Ammon's horn (tissue), 1 donor: ENCODE measurements at regions not wholly inside any gene's neighbourhood (a gene's known extent, or its start where the extent isn't known, plus 50 kb on each side); places are given as distances from the start of the nearest gene placed in this dataset.
A peak's percentile ranks its signal among the peaks of the same experiment; 100 is the strongest.
"Not testable (repeated sequence)": the region's sequence is repeated elsewhere in the genome, so short reads cannot be mapped to it uniquely, and the experiment has no call there.

ENCODE experiments used
- DNase-seq: peaks from one replicate; pipeline ENCODE4 v3.0.0-alpha.2; 2016; ENCODE audit warnings: low spot score

GRCh38 chr4:169342906-169343564 is 72.3 kb upstream of the SH3RF1 start:
- DNase-seq: no peak

DNA sequence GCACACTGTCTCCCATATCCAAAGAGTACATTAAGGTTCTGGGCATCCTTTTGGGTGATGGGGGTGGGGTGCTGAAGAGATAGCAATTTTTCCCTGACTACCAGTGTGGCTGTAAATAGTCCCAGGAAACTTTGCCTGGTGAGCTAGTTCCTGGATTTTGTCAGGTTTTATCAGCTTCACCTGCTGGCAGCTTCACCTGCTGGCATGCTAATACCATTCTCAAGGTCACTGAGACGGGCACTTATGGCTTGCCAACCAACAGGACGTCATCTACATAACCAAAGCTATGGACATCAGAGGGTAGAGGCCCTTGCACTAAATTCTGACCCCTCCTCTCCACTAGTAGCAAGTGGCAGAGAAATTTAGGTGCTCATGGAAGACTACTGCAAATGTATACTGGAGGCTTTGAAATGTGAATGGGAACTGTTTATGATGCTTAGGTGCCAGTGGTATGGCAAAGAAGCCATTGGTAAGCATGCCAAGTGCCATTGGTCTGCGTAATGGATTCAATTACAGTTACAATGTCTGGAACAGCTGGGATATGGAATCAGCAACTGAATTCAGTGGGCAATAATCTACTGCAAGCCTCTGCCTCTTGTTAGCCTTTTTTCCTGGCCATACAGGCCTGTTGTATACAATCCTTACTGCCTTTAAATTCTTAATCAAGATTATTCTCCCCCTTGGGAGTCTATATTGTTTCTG is 71.6 kb upstream of the SH3RF1 start:
- no peak for DNase-seq

DNA sequence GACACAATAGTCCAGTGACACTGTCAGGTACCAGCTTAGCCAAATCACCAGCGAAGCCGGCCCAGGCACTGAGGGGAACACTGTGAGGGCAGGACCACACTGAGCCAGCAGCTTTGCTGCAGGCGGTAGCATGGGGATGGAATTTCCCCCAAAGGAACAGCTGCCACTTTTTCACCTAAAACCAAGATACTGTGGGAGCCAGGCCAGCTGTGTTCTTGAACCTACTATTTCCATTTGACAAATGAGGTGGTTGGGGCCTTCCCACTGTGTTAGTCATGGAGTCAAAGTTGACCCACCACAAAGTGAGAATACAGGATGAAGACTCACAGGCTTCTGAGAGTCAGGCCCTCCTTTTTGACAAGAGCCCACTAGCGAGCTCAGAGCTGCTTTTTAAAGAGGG is 70.7 kb upstream of the SH3RF1 start:
- no peak for DNase-seq

- peak; percentile 86 for DNase-seq
These were observed 70.1 kb upstream of the SH3RF1 start for GRCh38 chr4:169340834-169341233.

DNA sequence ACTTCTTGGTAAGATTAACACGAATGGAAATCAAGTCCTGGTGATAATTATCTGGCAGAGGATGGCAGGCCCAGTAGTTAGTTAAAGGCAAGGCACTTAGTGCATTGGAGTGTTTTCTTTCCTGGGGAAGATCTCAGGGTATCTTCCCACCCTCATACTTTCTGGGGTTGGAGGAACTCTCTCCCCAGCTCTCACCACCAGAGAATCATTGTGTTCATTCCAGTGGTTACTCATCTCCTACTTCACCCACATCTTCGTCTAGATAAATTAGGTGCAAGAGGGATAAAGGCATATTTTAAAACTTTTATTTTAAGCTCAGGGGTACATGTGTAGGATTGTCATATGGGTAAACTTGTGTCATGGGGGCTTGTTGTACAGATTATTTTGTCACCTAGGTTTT is 67.5 kb upstream of the SH3RF1 start:
- DNase-seq: no peak

DNA sequence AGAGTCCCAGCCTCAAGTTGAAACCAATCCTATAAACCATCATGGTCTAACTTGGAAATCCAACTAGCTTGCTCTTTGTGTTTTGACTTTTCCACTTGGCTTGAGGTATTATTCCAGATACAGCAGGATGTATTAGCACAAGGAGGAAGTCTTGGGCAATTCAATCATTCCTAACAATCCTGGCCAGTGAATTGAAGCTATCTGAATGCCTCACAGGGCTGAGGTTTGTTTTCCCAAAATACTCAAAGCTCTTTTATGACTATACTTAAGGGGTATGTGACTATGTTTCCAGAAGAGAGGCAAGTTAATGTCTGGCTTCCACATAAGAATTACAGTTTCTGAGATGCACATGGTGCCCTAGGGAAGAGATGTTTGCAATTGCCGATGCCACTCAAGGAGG is 66.8 kb upstream of the SH3RF1 start:
- no peak for DNase-seq

DNA sequence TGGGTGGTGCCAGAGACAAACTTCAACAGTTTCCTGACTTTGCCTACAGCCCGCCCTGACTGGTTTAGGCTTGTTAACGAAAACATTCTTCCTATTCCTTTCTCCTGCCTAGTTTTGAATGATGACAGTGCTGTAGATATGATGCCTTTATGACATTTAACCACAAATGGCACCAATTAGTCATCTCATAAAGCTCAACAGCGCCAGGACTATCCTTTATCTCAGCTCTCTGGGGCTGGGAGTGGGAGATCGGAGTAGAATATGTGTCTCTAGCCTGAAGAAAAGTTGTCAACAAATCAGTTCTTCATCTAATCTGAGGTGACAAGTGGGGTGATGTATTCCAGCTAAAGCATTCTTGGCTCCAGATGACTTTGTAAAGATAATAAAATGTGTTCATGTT is 64.6 kb upstream of the SH3RF1 start:
- DNase-seq: no peak

DNA sequence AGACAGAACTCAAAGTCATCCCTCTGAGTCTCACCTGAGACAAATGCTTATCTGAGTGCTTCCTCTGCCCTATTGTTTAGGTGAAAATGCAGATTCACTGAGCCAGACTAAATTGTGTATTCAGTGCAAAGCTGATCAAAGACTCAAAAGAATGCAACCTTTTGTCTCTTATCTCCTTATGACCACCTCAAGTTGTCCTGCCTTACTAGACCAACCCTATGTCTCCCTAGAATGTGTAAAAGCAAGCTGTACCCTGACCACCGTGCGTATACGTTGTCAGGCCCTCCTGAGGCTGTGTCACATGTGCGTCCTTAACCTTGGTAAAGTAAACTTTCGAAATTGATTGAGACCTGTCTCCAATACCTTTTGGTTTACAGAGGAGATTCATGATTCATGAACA is 63.6 kb upstream of the SH3RF1 start:
- no peak for DNase-seq

DNA sequence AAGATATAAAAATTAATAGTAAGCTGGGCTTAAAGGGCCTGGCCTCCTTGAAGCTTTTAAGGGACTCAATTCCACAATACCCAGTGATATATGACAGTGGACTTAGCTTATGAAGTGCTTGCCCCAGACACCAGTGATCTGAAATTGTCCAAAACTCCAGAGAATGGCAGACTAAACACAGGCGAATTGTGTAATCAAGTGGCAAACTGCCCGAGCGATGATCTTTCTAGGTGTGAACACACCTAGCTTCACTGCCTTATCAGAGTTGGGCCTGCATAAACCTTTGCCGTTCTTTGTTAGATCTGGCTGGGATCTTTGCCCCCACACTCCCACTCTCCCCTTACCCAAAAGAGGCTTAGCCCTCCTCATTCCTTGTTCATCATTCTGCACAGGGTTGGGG is 62.5 kb upstream of the SH3RF1 start:
- DNase-seq: no peak

- no peak for DNase-seq
These were observed 61.8 kb upstream of the SH3RF1 start for GRCh38 chr4:169332583-169332982.

- no peak for DNase-seq
These were observed 60.1 kb upstream of the SH3RF1 start for GRCh38 chr4:169330811-169331210.

- no peak for DNase-seq
These were observed 59.3 kb upstream of the SH3RF1 start for GRCh38 chr4:169330095-169330494.

DNA sequence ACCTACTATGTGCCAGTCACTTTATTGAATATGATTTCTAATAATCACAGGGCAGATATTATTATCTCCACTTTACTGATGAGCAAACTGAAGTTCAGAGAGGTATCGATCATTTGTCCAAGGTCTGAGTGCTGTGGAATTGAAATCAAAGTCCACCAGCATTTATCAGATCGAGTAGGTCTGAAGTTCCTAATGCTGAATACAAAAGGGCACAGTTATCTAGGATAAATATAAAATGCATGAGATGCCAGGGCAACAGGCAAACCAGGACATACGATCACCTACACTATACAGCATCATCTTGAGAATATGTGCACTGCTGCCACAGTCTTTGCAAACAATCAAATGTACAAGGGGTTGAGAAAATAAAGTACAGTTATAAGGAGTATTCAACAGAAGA is 57.2 kb upstream of the SH3RF1 start:
- DNase-seq: no peak

DNA sequence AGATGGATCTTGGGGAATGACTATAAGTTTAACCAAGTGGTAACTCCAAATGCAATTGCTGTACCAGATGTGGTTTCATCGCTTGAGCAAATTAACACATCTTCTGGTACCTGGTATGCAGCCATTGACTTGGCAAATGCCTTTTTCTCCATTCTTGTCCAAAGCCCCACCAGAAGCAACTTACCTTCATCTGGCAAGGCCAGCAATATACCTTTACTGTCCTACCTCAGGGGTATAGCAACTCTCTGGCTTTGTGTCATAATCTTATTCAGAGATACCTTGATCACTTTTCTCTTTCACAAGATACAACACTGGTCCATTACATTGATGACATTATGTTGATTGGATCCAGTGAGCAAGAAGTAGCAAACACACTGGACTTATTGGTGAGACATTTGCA is 53.2 kb upstream of the SH3RF1 start:
- not testable (repeated sequence) for DNase-seq

GRCh38 chr4:169322833-169323232 is 52.1 kb upstream of the SH3RF1 start:
- DNase-seq: not testable (repeated sequence)
